ENCODE measurements at regions not wholly inside any gene's neighbourhood (a gene's known extent, or its start where the extent isn't known, plus 50 kb on each side); places are given as distances from the start of the nearest gene placed in this dataset.

- peaks cover 4 to 23% (median 11%) of the 10 kb centered on the region in 3 donors for H3K27me3 Mint-ChIP-seq
Measured at GRCh38 chr2:239674101-239674980, 273.5 kb upstream of the HDAC4 start.

GRCh38 chr2:239673641-239674040, 272.8 kb upstream of the HDAC4 start:
- no peak for ATAC-seq (ENCODE audit: low read depth in 2 of 2)
- Mint-ChIP-seq H3K27me3 (peaks cover 0 to 16% (median 6%) of the 10 kb centered on the region in 3 donors), H3K27ac (no peak overlapping the region), H3K36me3 (no peaks in the 10 kb centered on the region), H3K9me3 (no peaks in the 10 kb centered on the region), H3K4me1 (peaks cover 0 to 5% (median 0%) of the 10 kb centered on the region in 3 donors), H3K4me3 (no peak overlapping the region)
- no peak for DNase-seq

More at GRCh38 chr2:239674101-239674980, 273.5 kb upstream of the HDAC4 start:
- ATAC-seq (ENCODE audit: low read depth in 2 of 2) (no peak), DNase-seq (no peak)
- Mint-ChIP-seq H3K4me1 (peaks cover 0 to 5% (median 0%) of the 10 kb centered on the region in 3 donors), H3K9me3 (no peaks in the 10 kb centered on the region), H3K27ac (peak overlapping the region in 1 of 6 donors; percentile 51), H3K36me3 (no peaks in the 10 kb centered on the region), H3K4me3 (no peak overlapping the region)

- Mint-ChIP-seq H3K4me3 (no peak overlapping the region), H3K9me3 (no peaks in the 10 kb centered on the region), H3K27ac (peak overlapping the region in 1 of 6 donors; percentile 63), H3K4me1 (no peaks in the 10 kb centered on the region), H3K36me3 (no peaks in the 10 kb centered on the region), H3K27me3 (peaks cover 0 to 15% (median 0%) of the 10 kb centered on the region in 3 donors)
- ATAC-seq (ENCODE audit: low read depth in 2 of 2), result no peak
- DNase-seq, result no peak
Measured at GRCh38 chr2:239671916-239672849, 271.4 kb upstream of the HDAC4 start.

GRCh38 chr2:239671471-239671870, 270.7 kb upstream of the HDAC4 start:
- Mint-ChIP-seq H3K9me3 (no peaks in the 10 kb centered on the region), H3K4me3 (no peak overlapping the region), H3K36me3 (no peaks in the 10 kb centered on the region), H3K27me3 (peaks cover 0 to 15% (median 0%) of the 10 kb centered on the region in 3 donors), H3K4me1 (no peaks in the 10 kb centered on the region), H3K27ac (no peak overlapping the region)
- no peak for ATAC-seq (ENCODE audit: low read depth in 2 of 2)
- no peak for DNase-seq

GRCh38 chr2:239670463-239671120, 269.8 kb upstream of the HDAC4 start:
- DNase-seq (no peak), ATAC-seq (ENCODE audit: low read depth in 2 of 2) (no peak)
- no peaks in the 10 kb centered on the region for H3K4me1 Mint-ChIP-seq
- H3K27ac Mint-ChIP-seq, result no peak overlapping the region
- H3K36me3 Mint-ChIP-seq, result no peaks in the 10 kb centered on the region
- H3K4me3 Mint-ChIP-seq, result peak overlapping the region in 1 of 8 donors; percentile 3
- H3K9me3 Mint-ChIP-seq, result no peaks in the 10 kb centered on the region
- H3K27me3 Mint-ChIP-seq, result peaks cover 0 to 15% (median 0%) of the 10 kb centered on the region in 3 donors

- no peaks in the 10 kb centered on the region for H3K9me3 Mint-ChIP-seq
- H3K27me3 Mint-ChIP-seq, result peaks cover 0 to 13% (median 1%) of the 10 kb centered on the region in 3 donors
- no peak for DNase-seq
- ATAC-seq (ENCODE audit: low read depth in 2 of 2), result no peak
- H3K27ac Mint-ChIP-seq, result no peak overlapping the region
- H3K4me1 Mint-ChIP-seq, result no peaks in the 10 kb centered on the region
- peak overlapping the region in 1 of 8 donors; percentile 50 for H3K4me3 Mint-ChIP-seq
- H3K36me3 Mint-ChIP-seq, result no peaks in the 10 kb centered on the region
Measured at GRCh38 chr2:239669899-239670460, 269.2 kb upstream of the HDAC4 start.

- no peak overlapping the region for H3K4me3 Mint-ChIP-seq
- no peak overlapping the region for H3K27ac Mint-ChIP-seq
- H3K9me3 Mint-ChIP-seq, result no peaks in the 10 kb centered on the region
- ATAC-seq (ENCODE audit: low read depth in 2 of 2) (no peak), DNase-seq (no peak)
- peaks cover 0 to 13% (median 8%) of the 10 kb centered on the region in 3 donors for H3K27me3 Mint-ChIP-seq
- no peaks in the 10 kb centered on the region for H3K36me3 Mint-ChIP-seq
- H3K4me1 Mint-ChIP-seq, result no peaks in the 10 kb centered on the region
Measured at GRCh38 chr2:239669181-239669898, 268.5 kb upstream of the HDAC4 start.

- Mint-ChIP-seq H3K27me3 (peaks cover 0 to 14% (median 13%) of the 10 kb centered on the region in 3 donors), H3K4me1 (no peaks in the 10 kb centered on the region), H3K27ac (no peak overlapping the region), H3K9me3 (no peaks in the 10 kb centered on the region), H3K36me3 (no peaks in the 10 kb centered on the region), H3K4me3 (no peak overlapping the region)
- ATAC-seq (ENCODE audit: low read depth in 2 of 2), result no peak
- DNase-seq, result no peak
Measured at GRCh38 chr2:239668651-239669050, 267.8 kb upstream of the HDAC4 start.

GRCh38 chr2:239668042-239668441, 267.2 kb upstream of the HDAC4 start:
- ATAC-seq (ENCODE audit: low read depth in 2 of 2), result no peak
- no peak overlapping the region for H3K4me3 Mint-ChIP-seq
- peaks cover under 1 to 21% (median 19%) of the 10 kb centered on the region in 3 donors for H3K27me3 Mint-ChIP-seq
- no peak for DNase-seq
- no peaks in the 10 kb centered on the region for H3K4me1 Mint-ChIP-seq
- H3K27ac Mint-ChIP-seq, result peak overlapping the region in 1 of 6 donors; percentile 57
- no peaks in the 10 kb centered on the region for H3K36me3 Mint-ChIP-seq
- H3K9me3 Mint-ChIP-seq, result no peaks in the 10 kb centered on the region

- Mint-ChIP-seq H3K9me3 (no peaks in the 10 kb centered on the region), H3K36me3 (no peaks in the 10 kb centered on the region), H3K27ac (no peak overlapping the region), H3K4me1 (no peaks in the 10 kb centered on the region), H3K4me3 (no peak overlapping the region), H3K27me3 (peaks cover 6 to 26% (median 25%) of the 10 kb centered on the region in 3 donors)
- no peak for DNase-seq
- ATAC-seq (ENCODE audit: low read depth in 2 of 2), result no peak
Measured at GRCh38 chr2:239667431-239667985, 266.7 kb upstream of the HDAC4 start.

- no peaks in the 10 kb centered on the region for H3K36me3 Mint-ChIP-seq
- DNase-seq, result no peak
- H3K4me3 Mint-ChIP-seq, result no peak overlapping the region
- H3K4me1 Mint-ChIP-seq, result no peaks in the 10 kb centered on the region
- H3K9me3 Mint-ChIP-seq, result no peaks in the 10 kb centered on the region
- H3K27ac Mint-ChIP-seq, result no peak overlapping the region
- H3K27me3 Mint-ChIP-seq, result peaks cover 12 to 32% (median 31%) of the 10 kb centered on the region in 3 donors
- ATAC-seq (ENCODE audit: low read depth in 2 of 2), result no peak
Measured at GRCh38 chr2:239666855-239667376, 266.1 kb upstream of the HDAC4 start.
